ENCODE measurements at regions not wholly inside any gene's neighbourhood (a gene's known extent, or its start where the extent isn't known, plus 50 kb on each side); places are given as distances from the start of the nearest gene placed in this dataset.

DNA sequence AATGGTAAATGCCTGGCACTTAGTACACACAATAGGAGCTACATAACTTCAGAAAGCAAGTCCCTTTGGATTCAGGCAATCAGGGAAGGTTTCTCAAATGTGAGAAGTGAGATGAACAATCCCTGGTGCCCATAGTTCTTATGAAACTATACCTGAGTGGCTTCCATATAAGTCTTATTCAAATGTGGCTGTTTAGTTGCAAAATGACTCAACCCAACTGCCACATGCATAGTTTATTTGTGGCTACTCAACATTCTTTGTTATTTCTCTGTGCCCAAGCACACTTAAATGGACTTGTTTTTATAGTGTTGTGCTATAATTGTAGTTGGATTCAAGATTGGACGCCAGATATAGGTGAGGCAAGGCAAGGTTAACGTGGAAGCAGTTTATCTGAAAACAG lies 93.7 kb upstream of the ATXN1 start:
- TF ChIP-seq CTCF (IDR thresholded peaks at IDR 0.05): no peak
- TF ChIP-seq POLR2A (IDR thresholded peaks at IDR 0.05): no peak
